Suprapubic skin (tissue), 4 donors: ENCODE measurements at regions not wholly inside any gene's neighbourhood (a gene's known extent, or its start where the extent isn't known, plus 50 kb on each side); places are given as distances from the start of the nearest gene placed in this dataset.

ENCODE experiments used
- CTCF ChIP-seq, 2 donors: fragments of 200-600 bp in 1 of 2; fragments of 450-650 bp in 1 of 2; sonication (generic) in 1 of 2; IDR thresholded peaks; one replicate each; pipeline ENCODE4 v1.5.1; 2016 to 2019; ENCODE audit warnings: antibody characterized with exemption in 2 of 2, mild to moderate bottlenecking in 1 of 2, moderate library complexity in 1 of 2
- EP300 ChIP-seq: sonication (generic); formaldehyde crosslinking; IDR thresholded peaks from one replicate; pipeline ENCODE4 v1.6.1; 2017; ENCODE audit warnings: antibody characterized with exemption
- POLR2A ChIP-seq, 2 donors: fragments of 450-650 bp; IDR thresholded peaks; one replicate each; pipeline ENCODE4 v1.6.1; 2017; ENCODE audit warnings: antibody characterized with exemption in 2 of 2, mild to moderate bottlenecking in 2 of 2, moderate library complexity in 2 of 2
- POLR2AphosphoS5 ChIP-seq, 3 donors: sonication (generic); formaldehyde crosslinking; IDR thresholded peaks; one replicate each; pipeline ENCODE4 v1.6.1; 2017; ENCODE audit warnings: antibody characterized with exemption in 3 of 3

GRCh38 chr5:143635888-143636287 is 176.1 kb upstream of the HMHB1 start:
- TF ChIP-seq CTCF (IDR thresholded peaks at IDR 0.05) (no peak), POLR2A (IDR thresholded peaks at IDR 0.05) (no peak), POLR2AphosphoS5 (IDR thresholded peaks at IDR 0.05) (no peak), EP300 (no peak)
